GM12891 (cell line): ENCODE measurements at regions not wholly inside any gene's neighbourhood (a gene's known extent, or its start where the extent isn't known, plus 50 kb on each side); places are given as distances from the start of the nearest gene placed in this dataset.

Source experiments
- PAX5 ChIP-seq: IDR thresholded peaks from 2 replicates; pipeline ENCODE4 v1.6.1; 2011; ENCODE audit warnings: low read length, moderate library complexity, mild to moderate bottlenecking; ENCODE audit not compliant: insufficient read depth, severe bottlenecking
- POLR2A ChIP-seq: IDR thresholded peaks from 2 replicates; pipeline ENCODE4 v1.6.1; 2011; ENCODE audit warnings: low read depth, low read length, control low read depth
- POLR2AphosphoS5 ChIP-seq: IDR thresholded peaks from 2 replicates; pipeline ENCODE4 v1.6.1; 2011; ENCODE audit warnings: low read depth, low read length, control low read depth
- TAF1 ChIP-seq: IDR thresholded peaks from 2 replicates; pipeline ENCODE4 v1.6.1; 2011; ENCODE audit warnings: low read depth, low read length, control low read depth

- TF ChIP-seq POLR2AphosphoS5, result no peak
- TF ChIP-seq TAF1, result no peak
- TF ChIP-seq POLR2A, result no peak
- no peak for TF ChIP-seq PAX5
These were observed 418.6 kb downstream of the FOXO1 start for GRCh38 chr13:40247845-40248244.
